ENCODE measurements at regions not wholly inside any gene's neighbourhood (a gene's known extent, or its start where the extent isn't known, plus 50 kb on each side); places are given as distances from the start of the nearest gene placed in this dataset.

DNA sequence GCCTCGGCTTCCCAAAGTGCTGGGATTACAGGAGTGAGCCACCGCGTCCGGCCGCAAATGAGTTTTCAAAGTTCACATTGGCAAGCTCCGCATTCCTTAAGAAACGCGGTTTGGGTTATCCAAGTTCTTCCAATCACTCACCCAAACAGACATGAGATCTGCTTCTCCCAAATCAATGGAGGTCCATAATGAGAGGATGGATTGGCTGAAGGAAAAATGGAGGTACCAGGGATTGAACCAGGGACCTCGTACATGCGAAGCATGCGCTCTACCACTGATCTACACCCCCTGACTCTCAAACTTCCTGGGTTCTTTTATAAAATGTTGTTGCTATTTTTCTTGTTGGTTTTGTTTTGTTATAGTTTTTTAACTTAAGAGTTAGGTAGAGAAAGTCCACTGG is 170.0 kb downstream of the GPX5 start:
- TF ChIP-seq POLR2A (IDR thresholded peaks at IDR 0.05) (no peak), POLR2AphosphoS5 (IDR thresholded peaks at IDR 0.05; ENCODE audit: insufficient read depth in 1 of 2, low read depth in 1 of 2) (no peak)
- TF ChIP-seq, protein P1, sequence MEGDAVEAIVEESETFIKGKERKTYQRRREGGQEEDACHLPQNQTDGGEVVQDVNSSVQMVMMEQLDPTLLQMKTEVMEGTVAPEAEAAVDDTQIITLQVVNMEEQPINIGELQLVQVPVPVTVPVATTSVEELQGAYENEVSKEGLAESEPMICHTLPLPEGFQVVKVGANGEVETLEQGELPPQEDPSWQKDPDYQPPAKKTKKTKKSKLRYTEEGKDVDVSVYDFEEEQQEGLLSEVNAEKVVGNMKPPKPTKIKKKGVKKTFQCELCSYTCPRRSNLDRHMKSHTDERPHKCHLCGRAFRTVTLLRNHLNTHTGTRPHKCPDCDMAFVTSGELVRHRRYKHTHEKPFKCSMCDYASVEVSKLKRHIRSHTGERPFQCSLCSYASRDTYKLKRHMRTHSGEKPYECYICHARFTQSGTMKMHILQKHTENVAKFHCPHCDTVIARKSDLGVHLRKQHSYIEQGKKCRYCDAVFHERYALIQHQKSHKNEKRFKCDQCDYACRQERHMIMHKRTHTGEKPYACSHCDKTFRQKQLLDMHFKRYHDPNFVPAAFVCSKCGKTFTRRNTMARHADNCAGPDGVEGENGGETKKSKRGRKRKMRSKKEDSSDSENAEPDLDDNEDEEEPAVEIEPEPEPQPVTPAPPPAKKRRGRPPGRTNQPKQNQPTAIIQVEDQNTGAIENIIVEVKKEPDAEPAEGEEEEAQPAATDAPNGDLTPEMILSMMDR (IDR thresholded peaks at IDR 0.05): no peak
